Adrenal gland (tissue), 5 donors: ENCODE measurements at regions not wholly inside any gene's neighbourhood (a gene's known extent, or its start where the extent isn't known, plus 50 kb on each side); places are given as distances from the start of the nearest gene placed in this dataset.

Source experiments
- CTCF ChIP-seq, 6 experiments: fragments of 450-650 bp in 4 of 6; fragments of 200-600 bp in 2 of 6; sonication (generic) in 1 of 6; IDR thresholded peaks; 1 replicate in 5 of 6; 2 replicates in 1 of 6; pipeline versions ENCODE4 v1.5.1 to v1.8.0; 2016 to 2021; ENCODE audit warnings: antibody characterized with exemption in 6 of 6, mild to moderate bottlenecking in 2 of 6, moderate library complexity in 1 of 6
- POLR2A ChIP-seq, 2 donors: fragments of 450-650 bp; IDR thresholded peaks; one replicate each; pipeline ENCODE4 v1.6.1; 2017; ENCODE audit warnings: antibody characterized with exemption in 2 of 2, mild to moderate bottlenecking in 2 of 2, moderate library complexity in 1 of 2
- donor health status: DM: no; HTN: no; CAD: no.

- TF ChIP-seq CTCF (IDR thresholded peaks at IDR 0.05) (no peak), POLR2A (IDR thresholded peaks at IDR 0.05) (no peak)
Observed at GRCh38 chr1:148307583-148308185, 155.6 kb upstream of the NBPF11 start.
